ENCODE measurements at regions not wholly inside any gene's neighbourhood (a gene's known extent, or its start where the extent isn't known, plus 50 kb on each side); places are given as distances from the start of the nearest gene placed in this dataset.

GRCh38 chr1:170407581-170407980, 124.4 kb upstream of the GORAB start:
- Histone ChIP-seq H3K79me1 (ENCODE audit: low read depth, low read length) (no peaks in the 10 kb centered on the region), H3K9me3 (ENCODE audit: insufficient read depth in 2 of 2, low read depth in 1 of 2, low read length in 1 of 2) (no peaks in the 10 kb centered on the region), H3K4me3 (ENCODE audit: extremely low read depth in 1 of 4, insufficient read depth in 2 of 4, low read depth in 3 of 4, low read length in 4 of 4) (no peak overlapping the region), H4K5ac (ENCODE audit: insufficient read length, low read depth, low read length) (no peak overlapping the region), H2BK12ac (ENCODE audit: low read depth, low read length) (no peak overlapping the region), H4K91ac (replicated peaks; ENCODE audit: insufficient read length, low read length) (no peak overlapping the region), H2BK20ac (ENCODE audit: low read length) (no peak overlapping the region), H3K9ac (replicated peaks in 1 of 4; ENCODE audit: extremely low read depth in 1 of 4, low read depth in 3 of 4, low read length in 3 of 4) (no peak overlapping the region), H3K79me2 (ENCODE audit: control insufficient read depth in 1 of 2, insufficient read depth in 2 of 2, low read length in 2 of 2) (no peaks in the 10 kb centered on the region), H3K56ac (replicated peaks; ENCODE audit: insufficient read length, low read depth, low read length) (no peak overlapping the region), H3K36me3 (ENCODE audit: control insufficient read depth in 2 of 4, insufficient read depth in 4 of 4, low read length in 3 of 4) (no peaks in the 10 kb centered on the region), H2BK5ac (ENCODE audit: low read depth, low read length) (no peak overlapping the region), H3K4me1 (replicated peaks in 1 of 4; ENCODE audit: control insufficient read depth in 3 of 4, insufficient read depth in 4 of 4, low read length in 3 of 4) (no peaks in the 10 kb centered on the region), H3K4ac (replicated peaks; ENCODE audit: insufficient read length, low read depth, low read length) (no peak overlapping the region), H3K4me2 (ENCODE audit: insufficient read depth in 1 of 2, low read depth in 2 of 2, low read length in 2 of 2) (no peak overlapping the region), H3K27me3 (replicated peaks in 1 of 4; ENCODE audit: control insufficient read depth in 3 of 4, extremely low read depth in 1 of 4, insufficient read depth in 3 of 4, low read length in 3 of 4) (no peaks in the 10 kb centered on the region), H3K23me2 (ENCODE audit: low read depth, low read length) (no peaks in the 10 kb centered on the region), H3K18ac (ENCODE audit: extremely low read depth, low read length) (no peak overlapping the region), H4K8ac (ENCODE audit: extremely low read depth, insufficient read depth, low read length) (no peak overlapping the region), H2BK120ac (replicated peaks; ENCODE audit: low read depth, low read length) (no peak overlapping the region), H2AK5ac (ENCODE audit: low read depth, low read length) (no peak overlapping the region), H2AFZ (ENCODE audit: low read length) (no peak overlapping the region), H3K14ac (ENCODE audit: insufficient read length) (no peak overlapping the region), H4K20me1 (replicated peaks in 1 of 2; ENCODE audit: control insufficient read depth in 1 of 2, insufficient read depth in 2 of 2, low read length in 2 of 2) (no peaks in the 10 kb centered on the region), H3K23ac (ENCODE audit: insufficient read length) (no peak overlapping the region), H3K27ac (ENCODE audit: low read depth, low read length) (no peak overlapping the region), H2BK15ac (ENCODE audit: low read length) (no peak overlapping the region)
- no peak for FAIRE-seq
- WGBS, 2 experiments (ENCODE audit: extremely low coverage in 1 of 2, insufficient coverage in 1 of 2, insufficient read length in 1 of 2, insufficient replicate concordance in 2 of 2, low coverage in 1 of 2, low lambda C conversion rate in 2 of 2, missing lambda C conversion rate in 1 of 2): 89% methylated on average over 1 of the region's 1 CpG; no CpG with 5 or more reads in 1 of the 2 experiments
- no peak for DNase-seq (ENCODE audit: low read depth in 1 of 2, low spot score in 2 of 2)
- ChIA-PET POLR2A (ENCODE audit: partially characterized antibody) (no interaction called here), CTCF (ENCODE audit: partially characterized antibody) (no interaction called here)
- TF ChIP-seq CBX5 (IDR thresholded peaks at IDR 0.05; ENCODE audit: low read depth, low read length) (no peak), SIX5 (IDR thresholded peaks at IDR 0.05; ENCODE audit: low read depth, low read length) (no peak), CHD2 (IDR thresholded peaks at IDR 0.05; ENCODE audit: low read length) (no peak), MAFK (IDR thresholded peaks at IDR 0.05; ENCODE audit: low read depth, low read length) (no peak), GABPA (IDR thresholded peaks at IDR 0.05; ENCODE audit: borderline replicate concordance, insufficient read depth, low read length) (no peak), KDM1A (IDR thresholded peaks at IDR 0.05; ENCODE audit: borderline replicate concordance, low read length) (no peak), GTF2F1 (IDR thresholded peaks at IDR 0.05; ENCODE audit: borderline replicate concordance, low read depth, low read length) (no peak), RBBP5 (IDR thresholded peaks at IDR 0.05; ENCODE audit: borderline replicate concordance, low read depth, low read length) (no peak), TEAD4 (IDR thresholded peaks at IDR 0.05; ENCODE audit: low read depth, low read length) (no peak), RAD21 (IDR thresholded peaks at IDR 0.05 in 1 of 2, conservative IDR thresholded peaks at IDR 0.05 in 1 of 2; ENCODE audit: low read depth in 2 of 2, low read length in 2 of 2) (no peak), BRCA1 (IDR thresholded peaks at IDR 0.05; ENCODE audit: low read depth, low read length) (no peak), TCF12 (IDR thresholded peaks at IDR 0.05; ENCODE audit: low read depth, low read length) (no peak), KDM4A (IDR thresholded peaks at IDR 0.05; ENCODE audit: low read depth, low read length, severe bottlenecking) (no peak)
- TF ChIP-seq, protein P1, sequence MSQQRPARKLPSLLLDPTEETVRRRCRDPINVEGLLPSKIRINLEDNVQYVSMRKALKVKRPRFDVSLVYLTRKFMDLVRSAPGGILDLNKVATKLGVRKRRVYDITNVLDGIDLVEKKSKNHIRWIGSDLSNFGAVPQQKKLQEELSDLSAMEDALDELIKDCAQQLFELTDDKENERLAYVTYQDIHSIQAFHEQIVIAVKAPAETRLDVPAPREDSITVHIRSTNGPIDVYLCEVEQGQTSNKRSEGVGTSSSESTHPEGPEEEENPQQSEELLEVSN (IDR thresholded peaks at IDR 0.05): no peak

All from H1 (cell line).